ENCODE measurements at regions not wholly inside any gene's neighbourhood (a gene's known extent, or its start where the extent isn't known, plus 50 kb on each side); places are given as distances from the start of the nearest gene placed in this dataset.

DNA sequence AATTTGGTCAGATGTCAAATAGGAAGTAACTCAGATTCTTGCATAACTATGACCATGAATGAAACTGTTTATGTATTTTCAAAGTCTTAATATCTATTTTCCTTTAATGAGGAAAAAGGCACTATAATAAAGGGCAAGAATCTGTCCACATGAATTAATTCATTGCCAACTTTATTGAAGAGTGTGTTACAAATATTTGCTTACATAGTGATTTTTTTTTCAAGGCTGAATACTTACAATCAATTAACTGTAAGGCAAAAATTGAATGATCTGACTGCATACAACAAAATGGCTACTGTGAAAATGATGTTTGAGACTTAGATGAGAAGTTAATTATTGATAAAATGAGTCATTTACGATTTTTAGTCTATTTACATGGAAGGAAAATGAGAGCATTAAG, 475.0 kb downstream of the DNAJB9 start:
- no peak for DNase-seq (ENCODE audit: low spot score in 2 of 2)
- TF ChIP-seq, protein P1, sequence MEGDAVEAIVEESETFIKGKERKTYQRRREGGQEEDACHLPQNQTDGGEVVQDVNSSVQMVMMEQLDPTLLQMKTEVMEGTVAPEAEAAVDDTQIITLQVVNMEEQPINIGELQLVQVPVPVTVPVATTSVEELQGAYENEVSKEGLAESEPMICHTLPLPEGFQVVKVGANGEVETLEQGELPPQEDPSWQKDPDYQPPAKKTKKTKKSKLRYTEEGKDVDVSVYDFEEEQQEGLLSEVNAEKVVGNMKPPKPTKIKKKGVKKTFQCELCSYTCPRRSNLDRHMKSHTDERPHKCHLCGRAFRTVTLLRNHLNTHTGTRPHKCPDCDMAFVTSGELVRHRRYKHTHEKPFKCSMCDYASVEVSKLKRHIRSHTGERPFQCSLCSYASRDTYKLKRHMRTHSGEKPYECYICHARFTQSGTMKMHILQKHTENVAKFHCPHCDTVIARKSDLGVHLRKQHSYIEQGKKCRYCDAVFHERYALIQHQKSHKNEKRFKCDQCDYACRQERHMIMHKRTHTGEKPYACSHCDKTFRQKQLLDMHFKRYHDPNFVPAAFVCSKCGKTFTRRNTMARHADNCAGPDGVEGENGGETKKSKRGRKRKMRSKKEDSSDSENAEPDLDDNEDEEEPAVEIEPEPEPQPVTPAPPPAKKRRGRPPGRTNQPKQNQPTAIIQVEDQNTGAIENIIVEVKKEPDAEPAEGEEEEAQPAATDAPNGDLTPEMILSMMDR (IDR thresholded peaks at IDR 0.05): no peak
- no peak for TF ChIP-seq POLR2A (IDR thresholded peaks at IDR 0.05)
- WGBS, 2 donors: 69 to 73% methylated on average over 1 of the region's 1 CpG
- H3K4me3 ChIP-seq (ENCODE audit: low read depth, poor library complexity, severe bottlenecking): no peak overlapping the region
- intact Hi-C loops (cut with DNase I; ENCODE audit: low total_unique reads): no loop called here

DNA sequence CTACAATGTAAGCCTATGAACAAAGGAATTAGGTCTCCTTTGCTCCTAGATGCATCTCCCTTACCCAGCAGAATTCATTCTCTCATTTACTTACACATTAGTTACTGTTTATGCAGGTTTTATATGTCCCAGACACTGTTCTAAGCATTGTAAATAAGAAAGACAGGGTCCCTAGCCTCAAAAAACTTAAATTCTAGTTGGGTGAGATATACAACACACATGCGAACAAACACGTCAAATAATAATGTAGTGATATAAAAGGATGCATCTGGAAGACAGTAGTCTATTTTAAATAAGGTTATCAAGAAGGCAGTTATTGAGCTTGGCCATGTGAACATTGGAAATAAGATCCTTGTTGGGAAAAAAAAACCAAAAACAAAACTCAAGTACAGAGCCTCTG, 479.7 kb downstream of the DNAJB9 start:
- no peak overlapping the region for H3K4me3 ChIP-seq (ENCODE audit: low read depth, poor library complexity, severe bottlenecking)
- intact Hi-C loops (cut with DNase I; ENCODE audit: low total_unique reads): no loop called here
- TF ChIP-seq POLR2A (IDR thresholded peaks at IDR 0.05): no peak
- TF ChIP-seq, protein P1 (IDR thresholded peaks at IDR 0.05): no peak
- WGBS, 2 donors: 95 to 98% methylated on average over 2 of the region's 2 CpGs
- DNase-seq (ENCODE audit: low spot score in 2 of 2): no peak

DNA sequence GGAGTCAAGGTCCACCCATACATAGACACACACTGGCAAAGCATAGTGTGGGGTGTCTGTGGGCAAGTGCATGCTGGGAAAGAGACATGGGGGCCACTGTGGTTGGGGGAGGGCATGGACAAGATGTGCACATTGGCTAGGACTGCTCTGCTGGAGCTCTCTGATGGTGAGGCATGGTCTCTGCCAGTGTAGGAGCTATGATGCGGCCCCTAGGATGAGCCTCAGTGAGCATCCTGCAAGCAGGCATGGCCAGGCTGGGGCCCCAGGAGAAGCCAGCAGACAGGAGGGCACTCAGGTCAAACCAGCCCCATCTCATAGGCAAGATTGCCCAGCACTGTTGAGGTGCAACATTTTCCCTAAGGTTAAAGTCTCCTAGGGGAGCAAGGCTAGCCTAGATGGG, 489.4 kb downstream of the DNAJB9 start:
- TF ChIP-seq POLR2A (IDR thresholded peaks at IDR 0.05): no peak
- TF ChIP-seq, protein P1 (IDR thresholded peaks at IDR 0.05): no peak
- no peak for DNase-seq (ENCODE audit: low spot score in 2 of 2)
- H3K4me3 ChIP-seq (ENCODE audit: low read depth, poor library complexity, severe bottlenecking): no peak overlapping the region
- intact Hi-C loops (cut with DNase I; ENCODE audit: low total_unique reads): no loop called here
- WGBS, 2 donors: 89 to 90% methylated on average over 1 of the region's 1 CpG

DNA sequence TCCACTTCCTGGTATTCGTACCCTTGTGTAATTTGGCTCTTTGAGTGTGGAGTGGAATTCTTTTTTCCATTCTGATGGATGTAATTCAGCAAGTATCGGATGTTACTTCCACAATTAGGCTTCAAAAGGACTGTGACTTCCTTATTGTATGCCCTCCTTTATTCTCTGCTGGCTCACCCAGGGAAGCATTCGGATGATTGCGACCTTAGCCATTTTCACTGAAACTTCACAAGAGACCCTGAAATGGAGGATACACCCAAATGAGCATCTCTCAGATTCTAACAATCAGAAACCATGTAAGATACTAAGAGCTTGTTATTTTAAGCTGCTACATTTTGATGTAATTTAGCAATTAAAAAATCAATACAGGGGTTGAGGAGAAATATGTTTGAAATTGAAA, 493.1 kb downstream of the DNAJB9 start:
- WGBS, 2 donors: 67 to 81% methylated on average over 4 of the region's 4 CpGs
- no peak for DNase-seq (ENCODE audit: low spot score in 2 of 2)
- intact Hi-C loops (cut with DNase I; ENCODE audit: low total_unique reads): no loop called here
- no peak overlapping the region for H3K4me3 ChIP-seq (ENCODE audit: low read depth, poor library complexity, severe bottlenecking)
- TF ChIP-seq, protein P1 (IDR thresholded peaks at IDR 0.05): no peak
- TF ChIP-seq POLR2A (IDR thresholded peaks at IDR 0.05): no peak

DNA sequence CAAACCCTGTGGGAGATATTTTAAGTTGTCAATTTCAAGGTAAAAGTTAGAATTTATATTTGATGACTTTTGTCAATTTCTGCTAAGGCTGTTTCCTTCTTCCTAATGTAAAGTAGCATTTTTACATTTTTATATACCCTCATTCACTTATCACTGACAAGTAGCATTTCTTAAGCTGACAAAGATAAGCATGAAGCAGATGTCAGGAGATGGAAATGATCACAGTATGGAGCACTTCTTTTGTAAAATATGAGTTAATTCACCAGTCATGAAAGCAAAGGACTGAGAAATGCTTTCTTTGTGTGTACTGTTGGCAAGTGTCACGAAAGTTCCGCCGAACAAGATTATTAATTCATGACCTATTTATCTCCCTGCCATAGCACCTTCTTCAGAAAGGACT, 503.9 kb downstream of the DNAJB9 start:
- no peak overlapping the region for H3K4me3 ChIP-seq (ENCODE audit: low read depth, poor library complexity, severe bottlenecking)
- no peak for TF ChIP-seq POLR2A (IDR thresholded peaks at IDR 0.05)
- TF ChIP-seq, protein P1 (IDR thresholded peaks at IDR 0.05): no peak
- WGBS, 2 donors: 95 to 96% methylated on average over 3 of the region's 3 CpGs
- intact Hi-C loops (cut with DNase I; ENCODE audit: low total_unique reads): no loop called here
- no peak for DNase-seq (ENCODE audit: low spot score in 2 of 2)

DNA sequence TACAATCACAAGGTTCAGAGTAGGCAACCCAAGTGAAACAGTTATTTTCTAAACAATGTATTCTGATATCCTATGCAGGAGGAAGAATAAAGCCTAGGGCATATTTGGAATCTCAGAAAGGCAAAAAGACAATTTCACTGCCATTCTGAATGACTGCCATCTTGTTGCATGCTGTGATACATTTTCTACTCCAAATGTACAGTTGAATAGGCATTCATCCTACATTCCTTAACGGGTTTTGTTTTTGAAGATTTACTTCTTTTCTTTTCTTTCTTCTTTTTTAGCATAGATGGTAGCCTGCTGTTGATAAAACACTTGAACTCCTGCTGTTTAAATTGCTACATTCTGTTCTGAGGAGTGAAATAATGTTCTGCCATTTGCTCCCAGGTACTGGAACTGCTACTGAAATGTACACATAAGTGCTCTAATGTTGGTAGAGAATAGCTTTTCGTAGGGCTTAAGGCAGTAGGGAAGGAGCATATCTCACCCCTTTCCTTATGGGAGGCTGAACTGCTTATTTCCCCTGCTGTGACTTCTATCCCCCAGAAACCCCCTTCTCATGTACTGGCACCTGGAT, 506.8 kb downstream of the DNAJB9 start:
- H3K4me3 ChIP-seq (ENCODE audit: low read depth, poor library complexity, severe bottlenecking): no peak overlapping the region
- WGBS, 2 donors: 45 to 63% methylated on average over 2 of the region's 2 CpGs
- TF ChIP-seq POLR2A (IDR thresholded peaks at IDR 0.05): no peak
- TF ChIP-seq, protein P1 (IDR thresholded peaks at IDR 0.05): no peak
- no peak for DNase-seq (ENCODE audit: low spot score in 2 of 2)
- intact Hi-C loops (cut with DNase I; ENCODE audit: low total_unique reads): no loop called here

All from lower leg skin (tissue), 4 donors.